Neural crest cell (in vitro differentiated cells): ENCODE measurements at regions not wholly inside any gene's neighbourhood (a gene's known extent, or its start where the extent isn't known, plus 50 kb on each side); places are given as distances from the start of the nearest gene placed in this dataset.

ENCODE experiments used
- DNase-seq: peaks from one replicate; pipeline ENCODE4 v3.0.0; 2021; ENCODE audit warnings: low read depth, mixed read lengths, low spot score
- H3K27ac Mint-ChIP-seq: one replicate; pipeline ENCODE4 v1.8.0; 2021; ENCODE audit warnings: mild to moderate bottlenecking, mixed read lengths; ENCODE audit not compliant: unreplicated experiment
- H3K27me3 Mint-ChIP-seq: 2 replicates; pipeline ENCODE4 v1.8.0; 2021; ENCODE audit warnings: low read depth, mild to moderate bottlenecking, mixed read lengths
- H3K36me3 Mint-ChIP-seq: 2 replicates; pipeline ENCODE4 v1.8.0; 2021; ENCODE audit warnings: low read depth, mild to moderate bottlenecking, mixed read lengths
- H3K4me1 Mint-ChIP-seq: 2 replicates; pipeline ENCODE4 v1.8.0; 2021; ENCODE audit warnings: mixed read lengths
- H3K4me3 Mint-ChIP-seq: one replicate; pipeline ENCODE4 v1.8.0; 2021; ENCODE audit warnings: mild to moderate bottlenecking, mixed read lengths
- H3K9me3 Mint-ChIP-seq: 2 replicates; pipeline ENCODE4 v1.8.0; 2021; ENCODE audit warnings: mixed read lengths
- CTCF ChIP-seq: fragments of 200-600 bp; sonication (generic); conservative IDR thresholded peaks from 2 replicates; pipeline ENCODE4 v1.5.0; 2021; ENCODE audit warnings: antibody characterized with exemption, mild to moderate bottlenecking

GRCh38 chr2:104402825-104403224 is 451.1 kb upstream of the POU3F3 start:
- no peak for TF ChIP-seq CTCF
- Mint-ChIP-seq H3K27me3 (no peaks in the 10 kb centered on the region), H3K9me3 (no peaks in the 10 kb centered on the region), H3K4me3 (no peak overlapping the region), H3K27ac (peak overlapping the region; percentile 50), H3K36me3 (no peaks in the 10 kb centered on the region), H3K4me1 (peaks cover 5% of the 10 kb centered on the region)
- no peak for DNase-seq

GRCh38 chr2:104404526-104404925 is 449.4 kb upstream of the POU3F3 start:
- H3K36me3 Mint-ChIP-seq: no peaks in the 10 kb centered on the region
- H3K4me1 Mint-ChIP-seq: peaks cover 13% of the 10 kb centered on the region

GRCh38 chr2:104405623-104406022 is 448.3 kb upstream of the POU3F3 start:
- no peak for TF ChIP-seq CTCF
- Mint-ChIP-seq H3K36me3 (no peaks in the 10 kb centered on the region), H3K27me3 (no peaks in the 10 kb centered on the region)

More at GRCh38 chr2:104404526-104404925, 449.4 kb upstream of the POU3F3 start:
- Mint-ChIP-seq H3K4me3 (no peak overlapping the region), H3K9me3 (no peaks in the 10 kb centered on the region), H3K27me3 (no peaks in the 10 kb centered on the region), H3K27ac (no peak overlapping the region)
- no peak for DNase-seq
- TF ChIP-seq CTCF: no peak

GRCh38 chr2:104406261-104406726 is 447.6 kb upstream of the POU3F3 start:
- H3K4me1 Mint-ChIP-seq: peaks cover 13% of the 10 kb centered on the region
- TF ChIP-seq CTCF: no peak
- DNase-seq: no peak
- no peak overlapping the region for H3K27ac Mint-ChIP-seq
- no peak overlapping the region for H3K4me3 Mint-ChIP-seq
- no peaks in the 10 kb centered on the region for H3K9me3 Mint-ChIP-seq
- no peaks in the 10 kb centered on the region for H3K36me3 Mint-ChIP-seq
- no peaks in the 10 kb centered on the region for H3K27me3 Mint-ChIP-seq

More at GRCh38 chr2:104405623-104406022, 448.3 kb upstream of the POU3F3 start:
- Mint-ChIP-seq H3K27ac (no peak overlapping the region), H3K4me3 (no peak overlapping the region), H3K9me3 (no peaks in the 10 kb centered on the region), H3K4me1 (peaks cover 13% of the 10 kb centered on the region)
- no peak for DNase-seq

GRCh38 chr2:104407641-104408040 is 446.3 kb upstream of the POU3F3 start:
- Mint-ChIP-seq H3K4me3 (no peak overlapping the region), H3K36me3 (no peaks in the 10 kb centered on the region), H3K4me1 (peaks cover 13% of the 10 kb centered on the region), H3K9me3 (no peaks in the 10 kb centered on the region), H3K27ac (no peak overlapping the region), H3K27me3 (no peaks in the 10 kb centered on the region)
- TF ChIP-seq CTCF: no peak
- no peak for DNase-seq

- Mint-ChIP-seq H3K27me3 (no peaks in the 10 kb centered on the region), H3K4me1 (peaks cover 13% of the 10 kb centered on the region), H3K4me3 (no peak overlapping the region), H3K27ac (no peak overlapping the region), H3K9me3 (no peaks in the 10 kb centered on the region), H3K36me3 (no peaks in the 10 kb centered on the region)
- TF ChIP-seq CTCF: no peak
- no peak for DNase-seq
Observed at GRCh38 chr2:104408266-104408665, 445.6 kb upstream of the POU3F3 start.
